ENCODE measurements at regions not wholly inside any gene's neighbourhood (a gene's known extent, or its start where the extent isn't known, plus 50 kb on each side); places are given as distances from the start of the nearest gene placed in this dataset.
"Not testable (repeated sequence)": the region's sequence is repeated elsewhere in the genome, so short reads cannot be mapped to it uniquely, and the experiment has no call there.

DNA sequence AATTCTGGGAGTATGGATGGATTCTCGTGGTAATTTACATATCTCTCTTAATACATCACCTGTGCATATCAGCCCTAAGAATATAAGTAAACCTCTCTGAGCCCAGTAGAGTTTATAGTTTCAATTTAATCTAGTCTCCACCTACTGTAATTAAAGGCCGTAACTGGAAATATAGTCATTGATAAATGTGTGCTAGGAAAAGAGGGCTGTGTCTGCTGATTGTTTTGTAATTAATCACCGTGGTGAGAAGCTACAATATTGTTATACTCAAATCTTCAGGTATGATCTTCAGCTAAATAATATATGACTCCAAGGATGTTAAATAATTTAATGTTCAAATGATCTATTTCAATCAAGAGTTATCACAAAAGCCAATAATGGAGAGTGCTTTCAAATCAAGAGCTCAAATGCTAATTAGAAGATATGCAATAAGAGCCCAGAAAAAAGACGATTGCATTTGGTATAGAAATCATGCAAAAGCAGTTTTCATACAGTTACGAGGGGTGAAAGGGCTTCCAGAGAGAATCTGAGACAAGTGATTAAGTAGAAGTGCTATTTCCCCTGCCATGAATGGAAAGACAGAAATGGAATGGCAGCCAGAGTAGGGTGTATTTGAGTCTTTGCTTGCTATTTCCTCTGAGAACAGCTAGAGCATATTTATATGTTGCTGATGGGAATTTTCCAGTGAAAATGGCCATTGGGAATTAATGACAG is 1134.3 kb downstream of the NCAM2 start:
- Histone ChIP-seq H3K9ac (ENCODE audit: low read depth, low read length) (no peak overlapping the region), H3K36me3 (ENCODE audit: insufficient read depth, low read length) (no peaks in the 10 kb centered on the region), H3K9me3 (replicated peaks; ENCODE audit: low read length) (peaks cover 2% of the 10 kb centered on the region), H3K4me3 (ENCODE audit: low read length) (no peak overlapping the region), H3K4me1 (ENCODE audit: control insufficient read depth, insufficient read depth, low read length) (no peaks in the 10 kb centered on the region), H3K4me2 (ENCODE audit: low read length) (no peak overlapping the region), H3K27me3 (ENCODE audit: control insufficient read depth, insufficient read depth, low read length) (no peaks in the 10 kb centered on the region)

- Histone ChIP-seq H3K36me3 (ENCODE audit: insufficient read depth, low read length) (no peaks in the 10 kb centered on the region), H3K9ac (ENCODE audit: low read depth, low read length) (no peak overlapping the region), H3K9me3 (replicated peaks; ENCODE audit: low read length) (peaks cover 2% of the 10 kb centered on the region), H3K27me3 (ENCODE audit: control insufficient read depth, insufficient read depth, low read length) (no peaks in the 10 kb centered on the region), H3K4me2 (ENCODE audit: low read length) (no peak overlapping the region), H3K4me3 (ENCODE audit: low read length) (no peak overlapping the region), H3K4me1 (ENCODE audit: control insufficient read depth, insufficient read depth, low read length) (no peaks in the 10 kb centered on the region)
Observed at GRCh38 chr21:22136740-22137139, 1138.5 kb downstream of the NCAM2 start.

DNA sequence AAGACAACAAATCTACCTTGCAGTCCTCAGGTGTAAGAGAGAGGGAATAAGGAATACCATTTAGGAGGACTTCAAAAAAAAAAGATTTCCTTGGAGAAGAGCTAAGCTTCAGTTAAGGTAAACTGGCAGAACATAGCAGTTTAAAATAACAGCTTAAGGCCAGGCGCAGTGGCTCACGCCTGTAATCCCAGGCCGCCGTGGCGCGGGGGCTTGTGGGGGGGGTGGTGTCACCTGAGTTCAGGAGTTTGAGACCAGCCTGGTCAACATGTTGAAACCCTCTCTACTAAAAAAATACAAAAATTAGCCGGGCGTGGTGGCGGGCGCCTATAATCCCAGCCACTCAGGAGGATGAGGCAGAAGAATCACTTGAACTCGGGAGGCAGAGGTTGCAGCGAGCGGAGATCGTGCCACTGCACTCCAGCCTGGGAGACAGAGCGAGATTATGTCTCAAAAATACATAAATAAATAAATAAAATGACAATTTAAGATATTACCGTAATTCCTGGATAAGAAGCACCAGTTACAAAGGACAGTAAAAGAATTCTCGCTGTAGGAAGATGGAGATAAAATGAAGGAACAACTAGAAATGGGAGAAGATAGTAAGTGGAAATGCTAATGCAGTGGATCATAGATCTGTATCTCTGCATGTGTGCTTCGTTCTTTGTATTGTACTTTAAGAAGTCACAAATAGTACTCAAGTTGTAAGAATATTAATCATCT is 1140.2 kb downstream of the NCAM2 start:
- no peaks in the 10 kb centered on the region for H3K36me3 ChIP-seq (ENCODE audit: insufficient read depth, low read length)
- no peaks in the 10 kb centered on the region for H3K27me3 ChIP-seq (ENCODE audit: control insufficient read depth, insufficient read depth, low read length)
- H3K9ac ChIP-seq (ENCODE audit: low read depth, low read length), result no peak overlapping the region
- no peak overlapping the region for H3K4me3 ChIP-seq (ENCODE audit: low read length)
- H3K4me1 ChIP-seq (ENCODE audit: control insufficient read depth, insufficient read depth, low read length), result no peaks in the 10 kb centered on the region
- peaks cover 2% of the 10 kb centered on the region for H3K9me3 ChIP-seq (replicated peaks; ENCODE audit: low read length)
- no peak overlapping the region for H3K4me2 ChIP-seq (ENCODE audit: low read length)

DNA sequence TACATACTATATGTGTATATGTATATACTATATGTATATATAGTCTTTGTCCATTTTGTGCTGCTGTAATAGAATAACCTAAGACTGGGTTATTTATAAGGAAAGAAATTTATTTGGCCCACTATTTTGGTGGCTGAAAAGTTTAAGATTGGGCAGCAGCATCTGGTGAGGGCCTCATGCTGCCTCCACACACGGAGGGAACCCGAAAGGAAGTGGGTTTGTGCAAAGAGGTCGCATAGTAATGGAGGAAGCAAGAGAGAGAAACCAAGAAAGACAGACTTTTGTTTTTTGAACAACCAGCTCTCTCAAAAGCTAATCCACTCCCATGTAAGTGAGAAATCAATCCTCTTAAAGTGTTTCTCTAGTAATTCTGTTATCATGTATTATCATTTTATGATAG is 1147.3 kb downstream of the NCAM2 start:
- Histone ChIP-seq H3K4me2 (ENCODE audit: low read length) (no peak overlapping the region), H3K9me3 (replicated peaks; ENCODE audit: low read length) (no peaks in the 10 kb centered on the region), H3K4me3 (ENCODE audit: low read length) (no peak overlapping the region), H3K4me1 (ENCODE audit: control insufficient read depth, insufficient read depth, low read length) (no peaks in the 10 kb centered on the region), H3K36me3 (ENCODE audit: insufficient read depth, low read length) (no peaks in the 10 kb centered on the region), H3K9ac (ENCODE audit: low read depth, low read length) (no peak overlapping the region), H3K27me3 (ENCODE audit: control insufficient read depth, insufficient read depth, low read length) (no peaks in the 10 kb centered on the region)

GRCh38 chr21:22154579-22155274 is 1156.5 kb downstream of the NCAM2 start:
- Histone ChIP-seq H3K36me3 (ENCODE audit: insufficient read depth, low read length) (no peaks in the 10 kb centered on the region), H3K9me3 (replicated peaks; ENCODE audit: low read length) (peaks cover 7% of the 10 kb centered on the region), H3K9ac (ENCODE audit: low read depth, low read length) (no peak overlapping the region), H3K4me3 (ENCODE audit: low read length) (no peak overlapping the region), H3K27me3 (ENCODE audit: control insufficient read depth, insufficient read depth, low read length) (no peaks in the 10 kb centered on the region), H3K4me1 (ENCODE audit: control insufficient read depth, insufficient read depth, low read length) (no peaks in the 10 kb centered on the region), H3K4me2 (ENCODE audit: low read length) (no peak overlapping the region)

DNA sequence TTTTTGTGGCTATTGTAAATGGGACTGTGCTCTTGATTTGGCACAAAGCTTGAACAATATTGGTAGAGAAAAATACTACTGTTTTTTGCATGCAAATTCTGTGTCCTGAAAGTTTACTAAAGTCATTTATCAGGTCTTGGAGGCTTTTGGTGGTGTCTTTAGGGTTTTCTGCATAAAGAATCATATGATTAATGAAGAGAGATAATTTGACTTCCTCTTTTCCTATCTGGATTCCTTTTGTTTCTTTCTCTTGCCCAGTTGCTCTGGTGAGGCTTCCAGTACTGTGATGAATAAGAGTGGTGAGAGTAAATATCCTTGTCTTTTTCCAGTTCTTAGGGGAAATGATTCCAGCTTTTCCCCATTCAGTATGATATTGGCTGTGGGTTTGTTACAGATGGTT is 1166.7 kb downstream of the NCAM2 start:
- Histone ChIP-seq H3K27me3 (ENCODE audit: control insufficient read depth, insufficient read depth, low read length) (no peaks in the 10 kb centered on the region), H3K4me3 (ENCODE audit: low read length) (no peak overlapping the region), H3K4me1 (ENCODE audit: control insufficient read depth, insufficient read depth, low read length) (no peaks in the 10 kb centered on the region), H3K9ac (ENCODE audit: low read depth, low read length) (no peak overlapping the region), H3K36me3 (ENCODE audit: insufficient read depth, low read length) (no peaks in the 10 kb centered on the region), H3K9me3 (replicated peaks; ENCODE audit: low read length) (no peaks in the 10 kb centered on the region), H3K4me2 (ENCODE audit: low read length) (no peak overlapping the region)

DNA sequence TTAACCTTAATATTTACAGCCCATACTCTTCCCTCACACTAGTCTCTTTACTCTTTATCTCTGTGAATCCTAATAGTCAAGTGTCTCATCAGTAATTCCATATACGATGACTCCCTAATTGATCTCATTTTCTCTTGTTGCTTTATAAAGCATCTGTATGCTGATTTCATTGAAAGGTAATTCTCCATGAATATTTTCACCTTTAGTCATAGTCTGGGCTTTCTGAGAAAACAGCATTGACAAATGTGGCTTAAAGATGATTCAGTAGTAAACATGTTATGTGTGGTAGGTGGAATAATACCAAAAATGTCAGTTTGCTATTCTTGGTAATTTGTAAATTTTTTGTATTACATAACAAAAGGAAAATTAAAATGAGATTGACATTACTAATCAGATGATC is 1176.5 kb downstream of the NCAM2 start:
- Histone ChIP-seq H3K4me3 (ENCODE audit: low read length) (no peak overlapping the region), H3K4me2 (ENCODE audit: low read length) (no peak overlapping the region), H3K36me3 (ENCODE audit: insufficient read depth, low read length) (no peaks in the 10 kb centered on the region), H3K9me3 (replicated peaks; ENCODE audit: low read length) (no peaks in the 10 kb centered on the region), H3K4me1 (ENCODE audit: control insufficient read depth, insufficient read depth, low read length) (no peaks in the 10 kb centered on the region), H3K27me3 (ENCODE audit: control insufficient read depth, insufficient read depth, low read length) (no peaks in the 10 kb centered on the region), H3K9ac (ENCODE audit: low read depth, low read length) (no peak overlapping the region)

DNA sequence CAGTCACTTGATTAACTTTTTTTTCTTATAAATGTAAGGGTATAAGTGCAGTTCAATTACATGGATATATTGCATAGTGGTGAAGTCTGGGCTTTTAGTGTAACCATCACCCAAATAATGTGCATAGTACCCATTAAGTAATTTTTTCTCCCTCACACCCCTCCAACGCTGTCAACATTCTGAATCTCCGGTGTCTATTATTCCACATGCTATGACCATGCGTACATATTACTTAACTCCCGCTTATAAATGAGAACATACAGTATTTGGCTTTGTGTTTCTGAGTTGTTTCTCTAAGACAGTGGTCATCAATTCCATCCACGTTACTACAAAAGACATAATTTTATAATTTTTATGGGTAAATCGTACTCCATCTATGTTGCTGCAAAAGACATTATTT is 1191.1 kb downstream of the NCAM2 start:
- H3K9me3 ChIP-seq (replicated peaks; ENCODE audit: low read length), result no peaks in the 10 kb centered on the region

GRCh38 chr21:22191581-22191980 is 1193.4 kb downstream of the NCAM2 start:
- Histone ChIP-seq H3K4me1 (ENCODE audit: control insufficient read depth, insufficient read depth, low read length) (no peaks in the 10 kb centered on the region), H3K4me3 (ENCODE audit: low read length) (no peak overlapping the region), H3K9me3 (replicated peaks; ENCODE audit: low read length) (no peaks in the 10 kb centered on the region), H3K36me3 (ENCODE audit: insufficient read depth, low read length) (no peaks in the 10 kb centered on the region), H3K27me3 (ENCODE audit: control insufficient read depth, insufficient read depth, low read length) (no peaks in the 10 kb centered on the region), H3K4me2 (ENCODE audit: low read length) (no peak overlapping the region), H3K9ac (ENCODE audit: low read depth, low read length) (no peak overlapping the region)

More for the DNA sequence above, 1191.1 kb downstream of the NCAM2 start:
- H3K9ac ChIP-seq (ENCODE audit: low read depth, low read length), result no peak overlapping the region
- H3K4me1 ChIP-seq (ENCODE audit: control insufficient read depth, insufficient read depth, low read length), result no peaks in the 10 kb centered on the region
- no peak overlapping the region for H3K4me3 ChIP-seq (ENCODE audit: low read length)
- H3K4me2 ChIP-seq (ENCODE audit: low read length), result no peak overlapping the region
- H3K27me3 ChIP-seq (ENCODE audit: control insufficient read depth, insufficient read depth, low read length), result no peaks in the 10 kb centered on the region
- H3K36me3 ChIP-seq (ENCODE audit: insufficient read depth, low read length), result no peaks in the 10 kb centered on the region

- H3K36me3 ChIP-seq (ENCODE audit: insufficient read depth, low read length), result no peaks in the 10 kb centered on the region
- H3K4me3 ChIP-seq (ENCODE audit: low read length), result no peak overlapping the region
- no peak overlapping the region for H3K9ac ChIP-seq (ENCODE audit: low read depth, low read length)
- H3K4me1 ChIP-seq (ENCODE audit: control insufficient read depth, insufficient read depth, low read length), result no peaks in the 10 kb centered on the region
- no peaks in the 10 kb centered on the region for H3K9me3 ChIP-seq (replicated peaks; ENCODE audit: low read length)
- H3K27me3 ChIP-seq (ENCODE audit: control insufficient read depth, insufficient read depth, low read length), result no peaks in the 10 kb centered on the region
- H3K4me2 ChIP-seq (ENCODE audit: low read length), result no peak overlapping the region
Observed at GRCh38 chr21:22192766-22193165, 1194.6 kb downstream of the NCAM2 start.

GRCh38 chr21:22194986-22195385 is 1196.8 kb downstream of the NCAM2 start:
- H3K4me1 ChIP-seq (ENCODE audit: control insufficient read depth, insufficient read depth, low read length); H3K4me2 ChIP-seq (ENCODE audit: low read length): not testable (repeated sequence)

More at GRCh38 chr21:22194986-22195385, 1196.8 kb downstream of the NCAM2 start:
- H3K4me3 ChIP-seq (ENCODE audit: low read length); H3K36me3 ChIP-seq (ENCODE audit: insufficient read depth, low read length); H3K9ac ChIP-seq (ENCODE audit: low read depth, low read length); H3K27me3 ChIP-seq (ENCODE audit: control insufficient read depth, insufficient read depth, low read length); H3K9me3 ChIP-seq (replicated peaks; ENCODE audit: low read length): not testable (repeated sequence)
